Prostate gland (tissue), 2 donors: ENCODE measurements at regions not wholly inside any gene's neighbourhood (a gene's known extent, or its start where the extent isn't known, plus 50 kb on each side); places are given as distances from the start of the nearest gene placed in this dataset.
A peak's percentile ranks its signal among the peaks of the same experiment; 100 is the strongest.

ENCODE experiments used
- DNase-seq: peaks from one replicate; pipeline ENCODE4 v3.0.0-alpha.2; 2019; ENCODE audit warnings: low spot score
- H3K27ac ChIP-seq, 2 donors: fragments of 200-600 bp; sonication (generic); 2 replicates each; pipeline ENCODE4 v1.5.1; 2017 to 2019
- H3K27me3 ChIP-seq: fragments of 200-600 bp; sonication (generic); replicated peaks from 2 replicates; pipeline ENCODE4 v1.5.1; 2019; ENCODE audit not compliant: insufficient read depth
- H3K36me3 ChIP-seq, 2 donors: fragments of 200-600 bp; sonication (generic); 1 replicate in 1 of 2; 2 replicates in 1 of 2; pipeline versions ENCODE4 v1.5.1 to v1.8.1; 2017 to 2019
- H3K4me1 ChIP-seq: fragments of 200-600 bp; sonication (generic); replicated peaks from 2 replicates; pipeline ENCODE4 v1.5.1; 2019
- H3K4me3 ChIP-seq, 2 donors: fragments of 200-600 bp; sonication (generic); 2 replicates each; pipeline ENCODE4 v1.5.1; 2017 to 2019
- H3K9me3 ChIP-seq: fragments of 200-600 bp; sonication (generic); 2 replicates; pipeline ENCODE4 v1.5.1; 2017
- CTCF ChIP-seq, 4 experiments: fragments of 200-600 bp in 2 of 4; fragments of 450-650 bp in 2 of 4; sonication (generic) in 2 of 4; IDR thresholded peaks; 1 replicate in 3 of 4; 2 replicates in 1 of 4; pipeline ENCODE4 v1.5.1; 2016 to 2019; ENCODE audit warnings: antibody characterized with exemption in 4 of 4, mild to moderate bottlenecking in 2 of 4, moderate library complexity in 2 of 4
- POLR2A ChIP-seq: fragments of 450-650 bp; IDR thresholded peaks from one replicate; pipeline ENCODE4 v1.6.1; 2016; ENCODE audit warnings: antibody characterized with exemption, mild to moderate bottlenecking
- POLR2AphosphoS5 ChIP-seq: sonication (generic); formaldehyde crosslinking; IDR thresholded peaks from one replicate; pipeline ENCODE4 v1.6.1; 2017; ENCODE audit warnings: antibody characterized with exemption
- WGBS: methylation state at CpG from one replicate; pipeline ENCODE4 v1.1.5; 2018; 5-methylcytosine and 5-hydroxymethylcytosine counted together
- intact Hi-C: fragments of 100-400 bp; cut with DNase I; formaldehyde crosslinking; loops from one replicate; pipeline ENCODE4 v1.14.2; 2022

DNA sequence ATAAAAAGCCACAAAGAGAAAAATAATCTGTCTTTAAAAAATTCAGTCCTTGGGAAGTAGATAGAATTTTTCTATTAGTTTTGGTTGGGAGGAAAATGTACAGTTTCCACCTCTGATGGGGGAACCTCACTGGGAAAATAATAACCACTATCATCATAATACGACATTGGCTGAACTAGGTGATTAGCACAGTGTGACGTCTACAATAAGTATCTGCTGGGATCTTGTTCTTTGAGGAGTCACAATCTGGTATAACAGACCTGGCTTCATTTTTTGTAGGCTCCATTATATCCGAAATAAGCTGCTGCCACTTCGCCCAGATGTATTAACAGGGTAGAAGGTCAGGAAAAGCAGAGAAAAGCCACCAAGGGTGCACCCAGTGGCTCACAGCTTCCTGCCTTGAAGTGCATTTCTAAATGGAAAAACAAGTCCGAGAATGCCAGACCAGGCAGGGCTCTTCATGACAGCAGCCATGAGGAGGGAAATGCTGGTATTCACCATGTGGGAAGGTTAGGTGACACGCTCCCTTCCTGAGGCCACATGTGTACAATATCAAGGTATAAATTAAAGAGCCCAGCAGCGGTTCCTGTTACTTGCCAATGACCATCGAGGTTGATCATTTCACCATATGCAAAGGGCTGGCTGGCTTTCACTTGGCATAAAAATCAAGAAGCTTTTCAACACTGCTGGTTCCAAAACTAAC, 152.8 kb downstream of the PRELID2 start:
- H3K27ac ChIP-seq: no peak overlapping the region
- no peak overlapping the region for H3K4me3 ChIP-seq
- no peaks in the 10 kb centered on the region for H3K36me3 ChIP-seq
- 88% methylated on average over 8 of the region's 8 CpGs for WGBS
- H3K9me3 ChIP-seq: no peaks in the 10 kb centered on the region
- intact Hi-C loops: loop anchor here (10.0 kb wide), 2 partner anchors 142 to 362 kb away; no protein-coding TSS in a partner anchor
- TF ChIP-seq POLR2A: no peak
- TF ChIP-seq POLR2AphosphoS5: no peak
- TF ChIP-seq CTCF (IDR thresholded peaks at IDR 0.05): no peak
- no peak for DNase-seq
- no peaks in the 10 kb centered on the region for H3K27me3 ChIP-seq
- H3K4me1 ChIP-seq: no peaks in the 10 kb centered on the region

GRCh38 chr5:145681686-145682085, 153.5 kb downstream of the PRELID2 start:
- H3K36me3 ChIP-seq: no peaks in the 10 kb centered on the region
- no peaks in the 10 kb centered on the region for H3K27me3 ChIP-seq
- peak; percentile 22 for DNase-seq

GRCh38 chr5:145681216-145681615, 153.9 kb downstream of the PRELID2 start:
- Histone ChIP-seq H3K36me3 (no peaks in the 10 kb centered on the region), H3K27me3 (no peaks in the 10 kb centered on the region), H3K9me3 (no peaks in the 10 kb centered on the region), H3K4me3 (no peak overlapping the region), H3K4me1 (no peaks in the 10 kb centered on the region), H3K27ac (no peak overlapping the region)
- no peak for DNase-seq
- intact Hi-C loops: loop anchor here (10.0 kb wide), 2 partner anchors 144 to 364 kb away; no protein-coding TSS in a partner anchor
- TF ChIP-seq CTCF (IDR thresholded peaks at IDR 0.05): no peak
- TF ChIP-seq POLR2A: no peak
- no peak for TF ChIP-seq POLR2AphosphoS5
- WGBS: 77% methylated on average over 1 of the region's 1 CpG

More at GRCh38 chr5:145681686-145682085, 153.5 kb downstream of the PRELID2 start:
- intact Hi-C loops: loop anchor here (10.0 kb wide), 2 partner anchors 143 to 363 kb away; no protein-coding TSS in a partner anchor
- TF ChIP-seq POLR2A (no peak), POLR2AphosphoS5 (peak; percentile 34), CTCF (IDR thresholded peaks at IDR 0.05) (peak in 3 of 4 experiments; percentile 46 to 63 (median 59))
- no peak overlapping the region for H3K4me3 ChIP-seq
- no peak overlapping the region for H3K27ac ChIP-seq
- H3K9me3 ChIP-seq: no peaks in the 10 kb centered on the region
- H3K4me1 ChIP-seq: no peaks in the 10 kb centered on the region

DNA sequence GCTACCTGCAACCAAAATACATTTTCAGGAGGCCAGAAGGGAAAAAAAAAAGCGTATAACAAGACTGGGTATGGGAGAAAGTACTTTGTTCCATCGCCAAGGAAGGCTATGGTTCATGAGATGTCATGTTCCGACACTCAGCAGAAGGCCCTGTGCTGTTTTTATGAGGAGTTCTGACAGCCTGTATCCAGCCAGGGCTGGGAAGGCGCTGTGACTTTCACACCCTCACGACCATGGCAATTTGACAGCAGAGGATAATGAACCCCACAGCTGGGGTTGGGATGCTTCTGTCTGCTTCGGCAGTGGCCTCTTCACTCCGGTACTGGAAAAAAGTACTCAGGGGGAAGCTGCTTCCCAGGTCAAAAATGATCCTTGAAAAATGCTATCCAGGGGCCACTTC, 154.4 kb downstream of the PRELID2 start:
- Histone ChIP-seq H3K4me3 (no peak overlapping the region), H3K36me3 (no peaks in the 10 kb centered on the region), H3K27me3 (no peaks in the 10 kb centered on the region), H3K9me3 (no peaks in the 10 kb centered on the region), H3K4me1 (no peaks in the 10 kb centered on the region), H3K27ac (no peak overlapping the region)
- no peak for DNase-seq
- WGBS: 20% methylated on average over 7 of the region's 7 CpGs
- intact Hi-C loops: loop anchor here (10.0 kb wide), 2 partner anchors 144 to 364 kb away; no protein-coding TSS in a partner anchor
- TF ChIP-seq POLR2AphosphoS5 (no peak), POLR2A (no peak), CTCF (IDR thresholded peaks at IDR 0.05) (no peak)

GRCh38 chr5:145680169-145680568, 155.0 kb downstream of the PRELID2 start:
- TF ChIP-seq POLR2AphosphoS5 (no peak), CTCF (IDR thresholded peaks at IDR 0.05) (no peak), POLR2A (no peak)
- Histone ChIP-seq H3K27me3 (no peaks in the 10 kb centered on the region), H3K4me1 (no peaks in the 10 kb centered on the region), H3K9me3 (no peaks in the 10 kb centered on the region), H3K4me3 (no peak overlapping the region), H3K27ac (no peak overlapping the region), H3K36me3 (no peaks in the 10 kb centered on the region)
- DNase-seq: no peak
- intact Hi-C loops: loop anchor here (10.0 kb wide), 2 partner anchors 145 to 365 kb away; no protein-coding TSS in a partner anchor
